HT1080 (cell line): ENCODE measurements at regions not wholly inside any gene's neighbourhood (a gene's known extent, or its start where the extent isn't known, plus 50 kb on each side); places are given as distances from the start of the nearest gene placed in this dataset.
"Not testable (repeated sequence)": the region's sequence is repeated elsewhere in the genome, so short reads cannot be mapped to it uniquely, and the experiment has no call there.

Experiments used
- DNase-seq: peaks from one replicate; pipeline ENCODE4 v3.0.0-alpha.2; 2015; ENCODE audit warnings: low read depth

- no peak for DNase-seq
Observed at GRCh38 chr16:85202631-85203461, 90.6 kb upstream of the CIBAR2 start.

DNA sequence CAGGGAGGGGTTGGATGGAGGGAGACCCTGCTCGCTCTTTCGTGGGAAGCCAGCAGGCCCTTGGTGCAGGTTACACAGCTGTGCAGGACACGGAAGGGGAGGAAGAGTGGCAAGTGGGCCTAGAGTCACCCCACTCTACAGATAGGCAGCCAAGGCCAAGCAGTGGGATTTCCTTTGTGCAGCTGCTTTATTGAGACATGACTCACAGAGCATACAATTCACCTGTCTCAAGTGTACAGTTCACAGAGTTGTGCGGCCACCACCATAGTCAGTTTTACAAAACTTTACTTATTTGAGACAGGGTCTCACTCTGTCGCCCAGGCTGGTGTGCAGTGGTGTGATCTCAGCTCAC lies 91.2 kb upstream of the CIBAR2 start:
- no peak for DNase-seq

- no peak for DNase-seq
Observed at GRCh38 chr16:85204242-85205010, 92.2 kb upstream of the CIBAR2 start.

DNA sequence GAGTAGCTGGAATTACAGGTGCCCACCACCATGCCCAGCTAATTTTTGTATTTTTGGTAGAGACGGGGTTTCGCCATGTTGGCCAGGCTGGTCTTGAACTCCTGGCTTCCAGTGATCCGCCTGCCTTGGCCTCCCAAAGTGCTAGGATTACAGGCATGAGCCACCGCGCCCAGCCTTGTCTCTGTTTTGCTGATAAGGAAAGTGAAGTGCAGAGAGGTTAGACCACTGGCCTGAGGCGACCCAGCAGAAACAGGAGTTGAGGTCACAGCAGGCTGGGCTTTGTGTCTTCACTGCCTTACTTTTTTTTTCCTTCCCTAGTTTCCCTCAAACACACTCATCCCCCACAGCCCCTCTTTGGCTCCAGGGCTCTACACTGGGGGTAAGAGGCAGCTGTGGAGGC lies 93.0 kb upstream of the CIBAR2 start:
- not testable (repeated sequence) for DNase-seq

DNA sequence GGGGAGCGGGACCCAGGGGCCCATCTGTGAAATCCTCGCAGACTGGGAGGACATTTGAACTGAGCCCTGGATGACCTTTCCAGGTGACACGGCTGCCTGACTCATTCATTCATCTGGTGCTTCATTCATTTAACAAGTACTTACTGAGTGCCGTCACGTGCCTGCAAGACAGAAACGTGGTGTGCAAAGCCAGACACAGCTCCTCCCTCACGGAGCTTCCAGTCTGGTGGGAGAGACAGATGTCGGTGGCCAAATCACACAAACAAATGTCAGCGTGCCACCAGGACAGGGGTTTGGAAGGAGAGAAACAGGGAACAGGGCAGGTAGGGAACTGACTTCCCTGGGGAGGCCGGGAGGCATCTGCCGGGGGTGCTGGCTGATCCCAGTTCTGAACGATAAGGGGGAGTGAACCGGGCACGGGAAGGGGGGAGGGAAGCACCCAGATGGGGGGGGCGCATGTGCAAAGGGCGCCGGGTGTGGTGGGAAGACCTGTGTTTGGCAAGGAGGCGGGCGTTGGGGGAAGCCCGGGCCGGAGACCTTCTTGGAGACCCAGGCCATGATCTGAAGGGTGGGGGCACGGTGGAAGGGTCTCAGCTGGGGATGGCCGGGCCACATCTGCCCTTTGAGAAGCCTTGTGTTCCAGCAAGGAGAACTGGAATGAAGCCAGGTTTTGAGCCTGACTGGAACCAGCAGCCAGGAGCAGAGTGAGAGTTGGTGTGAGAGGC lies 93.6 kb upstream of the CIBAR2 start:
- no peak for DNase-seq

- DNase-seq: no peak
Observed at GRCh38 chr16:85206472-85207356, 94.4 kb upstream of the CIBAR2 start.

DNA sequence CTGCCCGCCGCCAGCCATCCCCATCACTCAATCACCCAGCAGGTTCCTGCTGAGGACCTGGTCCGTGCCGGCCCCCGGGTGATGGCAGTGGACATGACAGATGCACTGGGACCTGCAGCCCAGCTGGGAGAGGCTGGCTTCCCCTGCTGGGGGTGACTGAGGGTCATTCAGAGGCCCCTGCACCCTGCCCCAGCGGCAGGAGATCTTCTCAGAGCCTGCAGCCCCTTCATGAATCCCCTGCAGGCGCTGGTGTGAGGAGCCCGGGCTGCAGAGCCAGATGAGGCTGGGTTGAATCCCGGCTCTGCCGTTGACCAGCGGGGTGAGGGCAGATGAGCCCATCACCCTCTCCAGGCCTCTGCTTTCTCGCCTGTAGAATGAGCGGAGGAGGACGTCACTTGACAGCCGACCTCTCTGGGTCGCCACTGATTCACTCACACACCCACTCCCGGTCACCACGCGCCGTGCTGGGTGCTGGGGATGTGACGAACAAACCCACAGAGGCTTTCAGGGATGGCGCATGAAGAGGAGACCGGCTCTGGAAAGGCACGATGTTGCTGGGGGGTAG lies 95.2 kb upstream of the CIBAR2 start:
- DNase-seq: no peak

GRCh38 chr16:85208181-85208580 lies 95.9 kb upstream of the CIBAR2 start:
- no peak for DNase-seq

- DNase-seq: no peak
Observed at GRCh38 chr16:85208643-85209520, 96.6 kb upstream of the CIBAR2 start.

DNA sequence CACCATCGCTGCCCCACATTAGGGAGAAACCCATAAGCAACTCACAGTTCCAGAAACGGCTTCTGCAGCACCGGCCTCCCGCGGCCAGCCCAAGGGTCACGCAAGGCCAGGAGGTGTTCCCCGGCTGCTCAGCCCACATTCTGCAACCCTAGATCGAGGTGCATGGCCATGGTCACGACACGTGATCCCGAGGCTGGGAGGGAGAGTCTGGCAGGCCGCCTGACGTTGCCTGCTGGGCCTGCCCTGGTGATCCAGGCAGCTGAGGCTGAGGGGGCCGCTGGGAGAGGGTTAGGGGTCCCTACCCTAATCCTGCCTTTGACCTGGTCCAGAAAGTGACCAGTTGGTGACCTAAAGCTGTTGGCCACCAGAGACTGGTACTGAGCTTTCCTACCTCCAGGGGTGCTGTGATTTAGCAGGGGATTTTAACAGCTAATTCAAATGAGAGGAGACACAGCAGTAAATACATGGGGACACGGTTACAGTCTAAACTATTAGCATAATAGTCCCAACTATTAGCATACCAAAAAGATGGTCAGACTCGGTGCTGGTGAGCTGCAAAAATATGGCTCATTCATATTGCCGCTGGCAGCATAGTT lies 97.4 kb upstream of the CIBAR2 start:
- no peak for DNase-seq

GRCh38 chr16:85210423-85211169 lies 98.3 kb upstream of the CIBAR2 start:
- peak; percentile 75 for DNase-seq

- DNase-seq: no peak
Observed at GRCh38 chr16:85211271-85211801, 99.1 kb upstream of the CIBAR2 start.

DNA sequence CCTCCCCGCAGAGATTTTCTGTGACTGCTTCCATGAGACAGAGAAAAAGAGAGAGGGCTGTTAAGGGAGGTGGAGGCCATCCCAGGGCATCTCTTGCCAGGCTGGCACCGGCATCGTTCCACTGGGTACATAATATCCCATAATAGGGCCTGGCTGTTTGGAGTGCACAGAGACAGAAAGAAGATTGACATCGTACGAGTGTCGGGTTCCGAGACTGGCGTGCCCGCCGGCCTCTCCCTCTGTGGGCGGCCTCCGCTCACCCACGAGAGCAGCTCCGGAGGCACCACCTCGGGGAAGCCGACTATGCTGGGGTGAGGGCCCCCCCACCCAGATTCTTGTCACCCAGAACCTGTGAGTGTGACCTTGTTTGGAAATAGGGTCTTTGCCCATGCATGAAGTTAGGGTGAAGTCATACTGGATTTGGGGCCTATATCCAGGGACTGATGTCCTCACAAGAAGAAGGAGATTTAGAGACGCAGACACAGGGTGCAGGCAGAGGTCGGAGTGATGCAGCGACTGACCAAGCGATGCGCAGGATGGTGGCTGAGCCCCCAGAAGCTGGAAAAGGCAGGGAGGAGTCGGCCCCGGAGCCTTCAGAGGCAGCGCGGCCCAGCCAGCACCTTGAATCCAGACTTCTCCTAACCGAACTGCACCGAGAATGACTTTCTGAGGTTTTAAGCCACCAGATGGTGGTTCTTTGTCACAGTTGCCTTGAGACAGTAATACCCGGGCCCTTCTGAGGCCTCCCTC lies 101.8 kb upstream of the CIBAR2 start:
- DNase-seq: no peak

- DNase-seq: no peak
Observed at GRCh38 chr16:85215478-85216118, 103.3 kb upstream of the CIBAR2 start.

DNA sequence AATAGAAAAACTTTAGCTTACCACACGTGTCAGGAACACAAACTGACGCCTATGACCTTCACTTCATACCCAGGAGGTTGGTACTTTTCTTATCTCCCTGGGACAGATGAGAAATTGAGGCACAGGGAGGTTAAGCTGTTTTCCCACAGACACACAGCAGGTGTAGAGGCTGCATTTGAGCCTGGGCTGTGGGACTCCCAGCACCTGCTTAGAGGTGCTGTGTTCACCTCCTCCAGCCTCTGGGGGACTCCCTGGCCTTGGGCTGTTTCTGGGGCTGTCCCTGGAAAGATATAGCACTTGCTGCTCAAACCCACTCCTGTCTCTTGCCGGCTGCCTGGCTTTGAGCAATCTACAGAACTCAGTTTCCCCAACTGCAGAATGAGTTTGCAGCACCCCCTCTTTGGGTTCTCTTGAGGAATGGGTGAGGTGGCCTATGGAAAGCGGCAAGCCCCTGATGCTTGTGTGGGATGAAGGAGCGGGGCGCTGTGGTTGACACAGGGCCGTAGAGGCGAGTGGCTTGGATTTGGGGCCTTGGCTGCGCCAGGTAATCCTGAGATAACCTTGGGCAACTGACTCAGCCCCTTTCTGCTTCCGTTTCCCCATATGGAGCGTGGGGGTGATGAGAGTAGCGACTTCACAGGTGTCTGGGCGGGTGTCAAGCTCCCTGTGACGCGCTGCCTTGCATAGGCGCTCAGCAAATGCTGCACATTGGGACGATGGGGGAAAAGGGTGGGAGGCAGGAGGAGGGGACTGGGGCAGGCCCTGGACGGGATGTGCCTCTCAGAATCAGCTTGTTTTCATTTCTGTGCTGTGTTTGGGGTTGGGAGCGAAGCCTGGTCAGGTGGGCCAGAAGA lies 104.5 kb upstream of the CIBAR2 start:
- no peak for DNase-seq
